Hematopoietic multipotent progenitor cell (in vitro differentiated cells): ENCODE measurements at regions not wholly inside any gene's neighbourhood (a gene's known extent, or its start where the extent isn't known, plus 50 kb on each side); places are given as distances from the start of the nearest gene placed in this dataset.

Source experiments
- DNase-seq, 3 donors: peaks; one replicate each; pipeline ENCODE4 v3.0.0-alpha.2; 2011 to 2015; ENCODE audit warnings: low read depth in 2 of 3, low spot score in 2 of 3

DNA sequence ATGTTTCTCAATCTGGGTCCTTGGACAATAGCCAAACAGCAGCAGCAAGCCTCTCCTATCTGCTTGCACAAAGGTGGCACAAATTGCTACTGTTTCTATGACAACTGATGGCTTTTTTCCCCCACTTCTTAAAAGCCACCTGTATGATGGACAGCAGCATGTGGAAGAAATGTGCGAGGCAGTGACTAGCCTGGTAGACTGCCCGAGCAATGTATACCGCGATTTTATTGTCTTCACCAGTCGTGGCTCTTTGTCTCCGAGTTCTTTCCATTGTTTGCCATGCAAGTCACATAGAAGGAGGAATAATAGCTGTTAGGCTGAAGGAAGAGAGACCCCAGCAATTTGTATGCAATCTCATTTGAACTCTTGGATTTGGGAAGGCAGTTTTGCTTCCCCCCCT lies 79.4 kb downstream of the S1PR1 start:
- no peak for DNase-seq

DNA sequence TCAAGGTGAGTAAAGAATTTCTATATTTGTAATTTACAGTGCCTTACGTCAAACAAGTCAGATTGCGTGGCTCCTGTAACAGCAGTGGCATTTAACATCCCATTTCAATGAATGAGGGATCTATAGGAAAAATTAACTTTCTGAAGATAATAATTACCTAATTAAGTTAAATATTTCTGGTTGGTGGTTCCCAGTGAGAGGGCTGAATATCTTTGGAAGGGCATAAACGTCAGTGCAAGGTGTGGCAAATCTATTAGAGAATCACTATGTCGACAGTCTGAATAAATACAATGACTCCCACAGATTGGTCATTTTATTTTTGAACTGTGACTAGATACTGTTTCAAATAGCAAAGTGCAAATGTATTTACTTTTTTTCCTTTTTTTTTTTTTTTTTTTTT lies 80.0 kb downstream of the S1PR1 start:
- no peak for DNase-seq

DNA sequence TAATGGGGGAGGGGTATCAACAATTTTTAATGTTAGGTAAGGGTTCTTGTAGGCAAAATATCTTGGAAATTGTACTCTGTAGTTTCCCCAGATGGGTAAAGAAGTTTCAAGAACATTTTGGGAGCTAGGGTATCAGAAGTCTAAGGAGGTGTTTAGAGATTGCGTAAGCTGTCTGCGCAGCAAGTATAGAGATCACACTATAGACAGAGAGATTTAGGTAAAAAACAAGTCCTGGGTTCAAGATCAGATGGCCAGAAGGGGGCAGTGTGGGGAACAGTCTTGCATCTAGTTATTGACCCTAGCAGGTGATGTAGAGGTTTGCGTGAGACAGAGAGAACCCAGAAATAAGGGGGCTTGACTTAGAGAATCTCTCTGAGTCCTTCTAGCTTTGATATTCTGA lies 80.8 kb downstream of the S1PR1 start:
- DNase-seq: no peak

DNA sequence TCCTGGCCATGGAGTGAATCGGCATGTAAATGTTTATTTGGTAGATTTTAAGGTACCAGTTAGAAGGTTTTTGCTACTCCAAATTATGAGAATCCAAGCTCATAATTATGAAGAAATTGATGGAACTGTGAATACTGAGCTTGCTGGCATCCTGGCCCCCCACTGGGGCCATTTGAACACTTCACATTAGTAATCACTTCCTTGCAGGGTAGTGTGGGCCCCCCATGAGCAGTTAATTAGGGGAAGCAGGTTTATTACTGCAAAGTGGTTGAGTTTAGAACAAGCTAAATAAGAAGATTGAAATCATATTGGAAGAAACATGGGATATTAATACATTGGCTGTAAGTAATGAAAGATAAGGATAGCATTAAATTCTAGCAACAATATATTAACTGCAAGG lies 86.7 kb downstream of the S1PR1 start:
- DNase-seq: no peak

GRCh38 chr1:101325144-101325543 lies 88.3 kb downstream of the S1PR1 start:
- DNase-seq: no peak

DNA sequence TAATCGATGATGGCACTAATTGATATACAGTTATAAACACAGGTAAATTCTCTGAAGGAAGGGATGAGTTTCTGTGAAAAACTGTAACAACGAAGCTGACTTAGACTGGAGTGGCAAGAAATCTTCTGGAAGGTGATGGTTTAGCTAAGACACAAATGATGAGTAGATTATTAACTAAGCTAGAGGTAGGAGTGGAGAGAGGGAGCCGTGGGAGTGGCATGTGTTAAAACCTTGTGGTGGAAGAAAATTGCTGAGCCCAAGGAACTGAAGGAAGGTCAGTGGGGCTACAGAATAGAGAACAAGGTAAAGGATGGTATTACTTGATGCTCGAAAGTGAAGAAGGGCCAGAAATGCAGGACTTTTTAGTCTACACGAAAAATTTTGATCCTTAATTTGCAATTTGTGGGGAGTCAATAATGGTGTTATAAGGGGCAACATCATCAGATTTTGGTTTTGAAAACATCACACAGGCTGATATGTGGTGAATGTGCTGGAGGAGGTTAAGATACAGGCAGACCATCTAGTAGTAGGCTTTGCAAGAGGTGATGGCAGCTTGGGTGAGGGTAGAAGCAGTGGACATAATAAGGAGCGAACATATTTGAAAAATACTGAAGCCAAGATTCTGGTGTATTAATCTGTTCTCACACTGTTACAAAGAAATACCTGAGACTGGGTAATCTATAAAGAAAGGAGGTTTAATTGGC lies 93.8 kb downstream of the S1PR1 start:
- DNase-seq: no peak

DNA sequence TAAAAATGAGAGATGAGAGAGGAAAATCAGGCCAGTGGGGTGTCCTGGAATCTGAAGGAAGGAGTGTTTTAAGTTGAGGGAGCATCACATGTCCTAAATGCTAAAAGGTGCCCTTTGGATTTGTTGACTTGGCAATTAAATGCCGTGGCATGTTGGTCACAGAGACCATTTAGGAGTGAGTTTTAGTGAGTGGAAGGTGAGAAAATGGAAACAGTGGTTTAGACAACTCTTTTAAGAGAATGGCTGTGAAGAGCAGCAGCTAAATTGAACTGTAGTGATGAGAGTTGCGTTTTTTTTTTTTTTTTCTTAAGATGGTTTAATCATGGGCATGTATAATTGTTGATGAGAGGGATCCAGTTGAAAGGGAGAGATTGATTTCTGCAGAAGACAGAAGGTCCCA lies 95.0 kb downstream of the S1PR1 start:
- DNase-seq: no peak

DNA sequence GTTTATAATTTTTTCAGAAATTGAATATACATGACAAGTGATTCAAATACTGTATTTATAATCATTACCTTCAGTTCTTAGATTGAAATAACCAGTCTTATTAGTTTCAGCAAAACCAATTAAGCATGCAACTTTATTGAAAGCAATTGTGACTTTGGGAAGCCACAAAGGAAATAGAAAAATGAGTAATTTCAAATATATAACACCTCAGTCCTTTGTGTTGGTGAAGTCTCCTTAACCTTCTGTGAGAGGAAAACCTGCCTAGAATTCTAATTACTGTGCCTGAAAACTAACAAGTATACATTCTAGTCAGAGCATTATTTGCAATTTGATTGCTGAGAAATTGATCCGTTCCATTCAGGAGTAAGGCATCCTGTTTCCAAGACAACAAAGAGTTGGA lies 95.8 kb downstream of the S1PR1 start:
- no peak for DNase-seq

DNA sequence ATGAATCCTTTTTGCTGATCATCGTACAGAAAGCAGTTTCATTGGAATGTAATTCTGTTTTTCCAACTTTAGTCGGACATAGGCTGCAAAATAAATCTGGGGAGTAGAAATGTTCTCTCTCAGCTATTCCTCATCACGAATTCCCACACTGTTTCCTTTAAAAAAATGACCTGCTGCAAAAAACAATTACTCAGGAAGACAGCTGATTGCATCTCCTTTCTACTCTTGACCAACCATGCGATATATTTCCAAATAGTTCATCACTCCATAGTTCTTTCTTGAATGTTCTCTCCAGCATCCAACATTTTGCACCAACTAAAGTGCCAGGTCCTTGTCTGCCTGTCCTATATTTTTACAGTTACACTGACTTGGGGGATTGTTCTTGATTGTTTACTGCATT lies 96.4 kb downstream of the S1PR1 start:
- no peak for DNase-seq

GRCh38 chr1:101337968-101338367 lies 101.1 kb downstream of the S1PR1 start:
- no peak for DNase-seq

DNA sequence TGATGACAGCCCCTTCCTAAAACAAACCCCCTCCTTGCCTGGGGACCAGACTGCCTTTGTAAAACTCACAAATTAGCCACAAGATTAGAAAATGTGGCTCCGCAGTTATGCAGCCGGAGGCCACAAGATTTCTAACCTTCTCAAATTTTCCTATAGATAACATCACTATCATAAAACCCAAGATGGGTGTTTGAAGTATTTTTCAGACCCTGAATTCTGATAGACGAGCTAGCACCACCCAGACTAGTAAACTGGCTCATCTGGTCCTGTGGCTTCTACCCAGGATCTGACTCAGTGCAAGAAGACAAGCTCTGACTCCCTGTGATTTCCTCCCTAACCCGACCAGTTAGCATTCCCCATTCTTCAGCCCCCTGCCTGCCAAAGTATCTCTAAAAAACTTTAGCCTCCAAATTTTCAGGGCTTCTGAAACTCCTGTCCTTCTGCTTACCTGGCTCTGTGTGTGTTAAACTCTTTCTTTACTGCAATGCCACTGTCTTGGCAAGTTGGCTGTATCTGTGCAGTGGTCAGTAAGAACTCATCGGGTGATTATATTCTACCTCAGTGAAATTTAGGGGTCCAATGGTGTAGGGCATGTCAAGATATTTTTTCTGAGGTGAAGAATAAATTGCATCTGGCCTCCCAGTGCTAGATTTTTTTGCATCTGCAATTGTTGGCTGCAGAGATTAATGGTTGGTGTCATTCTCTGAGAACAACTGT lies 102.1 kb downstream of the S1PR1 start:
- DNase-seq: no peak

DNA sequence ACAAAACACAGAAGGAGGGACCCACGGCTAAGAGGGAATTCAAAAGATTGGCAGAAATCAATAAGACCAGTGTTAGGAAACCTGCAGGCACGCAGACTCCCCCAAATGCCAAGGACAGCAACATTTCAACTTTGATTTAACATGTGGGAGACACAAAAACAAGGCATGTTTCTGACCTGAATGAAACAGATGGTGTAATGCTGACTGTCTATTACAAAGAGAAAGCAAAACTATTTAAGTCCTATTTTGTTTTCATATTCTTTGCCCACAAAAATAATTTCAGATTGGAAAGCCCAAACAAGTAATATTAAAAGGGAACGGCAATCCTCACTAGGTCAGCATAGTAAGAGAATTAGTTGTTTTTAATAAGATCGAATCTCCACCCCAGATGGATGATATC lies 107.9 kb downstream of the S1PR1 start:
- no peak for DNase-seq

- peak in 1 of 3 donors; percentile 2 for DNase-seq
Observed at GRCh38 chr1:101346419-101346818, 109.6 kb downstream of the S1PR1 start.

- DNase-seq: no peak
Observed at GRCh38 chr1:101356013-101356412, 119.2 kb downstream of the S1PR1 start.

- peak in 1 of 3 donors; percentile 1 for DNase-seq
Observed at GRCh38 chr1:101356604-101357443, 120.0 kb downstream of the S1PR1 start.

GRCh38 chr1:101357444-101357986 lies 120.7 kb downstream of the S1PR1 start:
- DNase-seq: peak; percentile 77 to 91 (median 81)

GRCh38 chr1:101360506-101360905 lies 123.7 kb downstream of the S1PR1 start:
- DNase-seq: no peak

GRCh38 chr1:101363891-101364318 lies 127.1 kb downstream of the S1PR1 start:
- DNase-seq: no peak

DNA sequence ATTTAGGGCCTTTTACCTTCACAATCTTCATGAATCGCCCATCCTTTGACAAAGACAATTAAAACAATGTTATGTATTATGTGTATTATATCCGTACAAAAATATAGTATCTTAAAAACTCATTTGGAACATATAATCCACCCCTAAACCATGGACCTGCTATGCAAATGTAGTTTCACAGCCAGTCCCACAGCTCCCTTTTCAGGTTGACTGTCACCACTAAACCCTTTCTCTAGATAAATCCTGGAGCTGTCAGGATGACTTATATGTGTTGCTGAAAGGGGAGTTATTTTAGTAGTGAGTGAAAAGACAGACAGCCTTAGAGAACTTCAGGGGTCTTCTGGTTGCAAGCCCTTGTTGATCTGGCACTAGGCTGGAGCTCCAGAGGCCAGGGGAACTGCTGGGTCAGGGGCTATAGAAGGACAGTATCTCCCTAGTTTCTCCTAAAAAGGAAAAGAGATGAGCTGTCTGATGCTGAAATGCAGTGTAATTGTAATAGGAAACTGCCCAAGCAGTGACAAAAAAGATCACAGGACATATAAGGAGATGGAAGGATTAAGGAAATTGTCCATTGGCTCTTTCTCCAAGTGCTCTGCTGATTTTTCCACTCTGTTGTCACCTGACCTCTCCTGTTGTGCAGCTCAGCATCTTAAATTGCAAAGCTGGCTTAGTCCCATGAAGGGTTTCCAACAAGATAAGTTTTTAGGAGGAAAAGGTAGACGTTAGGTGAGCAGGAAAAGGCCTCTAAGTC lies 127.7 kb downstream of the S1PR1 start:
- no peak for DNase-seq

- no peak for DNase-seq
Observed at GRCh38 chr1:101365186-101365585, 128.4 kb downstream of the S1PR1 start.

GRCh38 chr1:101365878-101366277 lies 129.1 kb downstream of the S1PR1 start:
- no peak for DNase-seq
